GM21367 (cell line): ENCODE measurements at regions not wholly inside any gene's neighbourhood (a gene's known extent, or its start where the extent isn't known, plus 50 kb on each side); places are given as distances from the start of the nearest gene placed in this dataset.
"Not testable (repeated sequence)": the region's sequence is repeated elsewhere in the genome, so short reads cannot be mapped to it uniquely, and the experiment has no call there.

ENCODE experiments used
- ATAC-seq: cut with Tn5 transposase; IDR thresholded peaks from one replicate; pipeline ENCODE4 v1.9.1; 2021; ENCODE audit not compliant: unreplicated experiment

GRCh38 chr16:59688006-59688405, 953.9 kb upstream of the GOT2 start:
- no peak for ATAC-seq

- no peak for ATAC-seq
Observed at GRCh38 chr16:59686405-59686804, 952.3 kb upstream of the GOT2 start.

- ATAC-seq: no peak
Observed at GRCh38 chr16:59684911-59685310, 950.8 kb upstream of the GOT2 start.

DNA sequence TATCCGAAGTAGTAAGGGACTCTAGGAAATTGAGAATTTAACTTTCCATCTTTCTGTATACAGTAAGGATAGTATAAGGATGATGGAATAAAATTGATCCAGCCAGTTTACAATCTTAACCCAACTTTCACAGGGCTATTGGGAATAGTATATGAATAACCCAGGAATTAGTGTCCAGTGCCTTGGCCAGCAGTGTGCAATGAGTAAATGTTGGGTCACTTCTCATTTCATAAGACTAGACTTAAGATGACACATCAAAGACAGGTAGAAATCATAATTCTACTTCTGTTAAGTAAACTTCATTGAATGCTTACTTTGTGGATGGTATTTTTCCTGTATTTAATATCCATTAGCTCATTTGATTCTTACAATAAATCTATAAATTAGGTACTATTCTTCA, 949.6 kb upstream of the GOT2 start:
- no peak for ATAC-seq

DNA sequence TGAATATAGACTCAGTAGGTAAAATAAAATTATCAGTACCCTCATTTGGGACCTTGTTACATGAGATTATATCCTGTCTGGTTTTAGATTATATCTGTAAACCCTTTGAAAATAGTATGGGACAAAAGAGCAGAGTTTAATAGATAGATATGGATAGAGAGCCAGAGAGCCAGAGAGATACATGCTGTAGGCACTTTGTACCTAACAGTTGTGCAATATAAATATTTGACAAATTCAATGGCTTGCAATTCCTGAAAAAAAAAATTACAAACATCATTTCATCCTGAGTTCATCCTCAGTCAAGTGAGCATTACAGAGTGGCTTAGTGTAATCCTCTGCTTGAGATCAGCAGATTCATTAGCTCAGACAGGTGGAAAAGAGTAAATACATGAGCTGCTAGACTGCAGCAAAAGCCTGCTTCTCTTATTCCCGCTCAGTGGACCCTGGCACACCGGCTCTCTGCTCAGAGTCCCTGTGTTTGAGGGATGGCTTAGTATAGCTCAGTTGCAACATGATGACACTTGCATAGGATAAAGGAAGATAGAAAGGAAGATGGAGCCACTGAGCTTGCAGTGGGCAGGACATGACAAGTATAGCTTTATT, 931.6 kb upstream of the GOT2 start:
- ATAC-seq: no peak

DNA sequence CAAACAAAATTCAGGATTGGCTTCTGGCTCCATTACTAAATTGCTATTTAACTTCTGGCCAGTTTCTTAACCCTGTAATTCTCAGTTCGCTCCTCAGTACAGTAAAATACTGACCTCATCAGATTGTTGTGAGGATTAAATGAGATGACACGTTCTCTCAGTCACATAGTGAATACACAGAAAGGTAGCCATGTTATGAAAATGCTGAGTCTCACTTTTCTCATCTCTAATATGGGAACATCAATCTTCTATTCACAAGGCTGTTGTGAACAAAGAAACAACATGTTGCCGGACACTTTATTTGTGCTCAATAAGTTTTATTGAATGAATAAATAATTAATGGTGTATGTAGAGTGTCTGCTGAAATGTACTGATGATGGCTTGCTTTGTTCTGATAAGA, 924.5 kb upstream of the GOT2 start:
- no peak for ATAC-seq

DNA sequence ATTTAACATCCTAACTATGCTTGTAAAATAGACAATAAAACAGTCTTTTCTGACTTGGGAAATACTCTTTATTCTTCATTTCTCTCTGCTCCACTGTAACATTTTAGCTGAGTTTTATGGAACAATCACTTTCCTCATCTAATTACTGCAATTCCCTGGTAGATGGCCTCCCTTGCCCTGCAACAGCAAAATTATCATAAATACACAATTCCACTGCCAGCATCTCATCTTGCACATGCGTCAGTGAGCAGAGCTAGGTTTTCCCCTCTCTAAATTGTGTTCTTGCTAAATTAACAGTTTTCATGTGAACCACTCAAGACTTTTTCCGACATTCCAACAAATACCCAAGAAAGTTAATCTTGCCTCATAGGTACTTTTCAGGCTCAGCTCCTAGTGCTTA, 920.9 kb upstream of the GOT2 start:
- ATAC-seq: no peak

DNA sequence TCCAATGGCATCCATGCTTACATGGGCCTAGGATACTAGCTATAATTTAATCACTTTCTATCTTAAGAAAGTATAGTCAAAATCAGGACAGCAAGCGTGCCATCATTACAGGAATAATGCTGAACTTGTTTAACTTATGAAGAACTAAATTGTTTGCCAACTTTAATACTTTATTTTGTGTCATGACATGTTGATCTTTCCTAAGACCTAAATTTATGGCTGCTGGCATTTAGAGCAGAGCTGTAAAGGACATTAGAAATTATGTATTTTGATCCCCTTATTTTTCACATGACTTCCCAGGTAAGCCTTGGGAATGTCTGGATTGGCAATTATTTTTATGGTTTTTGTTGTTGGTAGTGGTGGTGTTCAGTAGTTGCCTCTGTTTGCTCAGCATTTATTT, 920.3 kb upstream of the GOT2 start:
- no peak for ATAC-seq

- no peak for ATAC-seq
Observed at GRCh38 chr16:59651662-59652061, 917.5 kb upstream of the GOT2 start.

DNA sequence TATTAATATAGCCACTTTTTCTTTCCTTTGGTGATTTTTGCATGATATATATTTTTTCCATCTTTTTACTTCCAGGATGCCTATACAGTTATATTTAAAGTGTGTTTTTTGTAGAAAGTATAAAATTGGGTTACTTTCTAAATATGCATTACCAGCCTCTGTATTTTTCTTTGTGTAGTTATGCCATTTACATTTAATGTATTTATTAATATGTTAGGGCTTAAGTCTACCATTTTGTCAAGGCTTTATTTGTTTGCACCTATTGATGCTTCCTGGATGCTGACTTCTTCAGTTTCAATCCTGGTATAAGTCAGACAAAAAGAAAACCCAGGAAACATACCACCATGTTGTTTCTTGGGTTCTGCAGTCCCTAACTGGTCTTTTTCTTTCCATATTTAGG, 911.1 kb upstream of the GOT2 start:
- ATAC-seq: no peak

- ATAC-seq: no peak
Observed at GRCh38 chr16:59635674-59636073, 901.6 kb upstream of the GOT2 start.

DNA sequence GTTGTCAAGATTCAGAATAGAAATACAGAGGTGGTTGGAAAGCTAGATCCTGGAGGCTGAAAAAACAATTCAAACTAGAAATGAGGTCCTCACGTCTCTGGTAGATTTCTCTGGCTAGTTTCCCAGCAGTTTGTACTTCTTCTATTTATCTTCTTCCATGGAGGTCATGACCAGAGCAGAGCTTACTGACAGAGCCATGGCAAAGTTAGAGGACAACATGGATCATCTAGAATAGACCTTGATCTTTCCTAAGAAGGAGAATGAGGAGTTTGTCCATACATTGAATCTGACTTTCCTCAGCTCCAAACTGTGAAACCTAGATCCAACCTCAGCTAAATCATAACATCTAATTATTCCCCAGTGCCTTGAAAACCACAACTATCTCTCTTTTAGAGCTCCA, 900.8 kb upstream of the GOT2 start:
- ATAC-seq: no peak

DNA sequence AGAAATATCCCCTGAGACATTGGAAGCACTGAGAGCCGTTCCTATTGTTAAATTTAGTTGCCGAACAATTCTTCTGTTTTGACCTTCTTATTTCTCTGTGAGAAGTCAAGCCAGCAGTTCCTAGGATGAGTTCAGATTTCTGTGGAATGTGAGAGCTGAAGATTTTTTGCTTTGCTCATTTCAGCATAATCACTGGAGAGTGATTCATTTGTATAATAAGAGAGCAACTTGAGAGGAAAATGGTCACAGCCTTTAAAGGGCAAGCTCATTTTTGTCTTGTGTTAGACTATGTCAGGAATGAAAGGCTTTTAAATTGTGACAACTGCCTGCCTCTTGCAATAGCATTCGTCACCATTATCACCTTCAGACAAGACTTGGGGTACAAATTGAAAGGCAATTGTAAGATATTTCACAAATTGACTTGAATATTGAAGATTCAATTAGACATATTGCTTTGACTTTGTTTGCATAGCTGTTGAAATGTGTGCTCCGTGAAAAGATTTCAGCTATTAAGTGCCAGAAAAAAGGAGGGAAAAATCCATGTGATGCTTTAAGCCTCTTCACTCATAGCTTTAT, 900.0 kb upstream of the GOT2 start:
- ATAC-seq: no peak

GRCh38 chr16:59632276-59632855, 898.2 kb upstream of the GOT2 start:
- no peak for ATAC-seq

DNA sequence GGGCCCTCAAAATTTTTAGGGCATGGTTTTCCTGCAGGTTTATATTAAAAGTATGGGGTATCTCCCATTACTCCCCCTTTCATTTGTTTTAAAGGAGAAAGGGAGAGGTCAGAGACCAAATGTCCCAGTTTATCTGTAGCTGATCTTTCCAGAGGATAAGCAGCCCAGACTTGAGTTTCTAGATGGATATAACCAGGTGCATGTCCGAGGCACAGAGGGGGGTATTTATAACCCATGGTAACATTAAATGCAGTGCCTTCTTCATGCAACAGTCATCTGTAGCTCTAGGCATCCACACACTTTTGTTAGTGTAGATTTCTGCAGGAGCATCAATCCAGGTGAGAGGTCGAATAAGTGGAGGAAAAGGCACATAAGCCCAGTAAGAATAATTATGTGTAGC, 890.3 kb upstream of the GOT2 start:
- not testable (repeated sequence) for ATAC-seq

- no peak for ATAC-seq
Observed at GRCh38 chr16:59614466-59615240, 880.5 kb upstream of the GOT2 start.

DNA sequence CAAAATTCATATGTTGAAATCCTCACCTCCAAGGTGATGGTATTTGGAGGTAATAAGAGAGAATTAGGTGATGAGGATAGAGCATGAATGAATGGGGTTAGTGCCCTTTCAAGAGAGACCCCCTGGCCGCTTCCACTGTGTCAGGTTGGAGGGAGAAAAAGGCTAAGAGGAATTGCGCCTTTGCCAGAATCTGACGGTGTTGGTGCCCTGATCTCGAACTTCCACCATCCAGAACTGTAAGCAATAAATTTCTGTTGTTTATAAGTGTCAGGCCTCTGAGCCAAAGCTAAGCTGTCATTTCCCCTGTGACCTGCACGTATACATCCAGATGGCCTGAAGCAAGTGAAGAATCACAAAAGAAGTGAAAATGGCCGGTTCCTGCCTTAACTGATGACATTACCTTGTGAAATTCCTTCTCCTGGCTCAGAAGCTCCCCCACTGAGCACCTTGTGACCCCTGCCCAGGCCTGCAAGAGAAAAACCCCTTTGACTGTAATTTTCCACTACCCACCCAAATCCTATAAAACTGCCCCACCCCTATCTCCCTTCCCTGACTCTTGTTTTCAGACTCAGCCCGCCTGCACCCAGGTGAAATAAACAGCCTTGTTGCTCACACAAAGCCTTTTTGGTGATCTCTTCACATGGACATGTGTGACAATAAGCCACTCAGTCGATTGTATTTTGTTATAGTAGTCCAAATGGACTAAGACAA, 878.9 kb upstream of the GOT2 start:
- not testable (repeated sequence) for ATAC-seq

DNA sequence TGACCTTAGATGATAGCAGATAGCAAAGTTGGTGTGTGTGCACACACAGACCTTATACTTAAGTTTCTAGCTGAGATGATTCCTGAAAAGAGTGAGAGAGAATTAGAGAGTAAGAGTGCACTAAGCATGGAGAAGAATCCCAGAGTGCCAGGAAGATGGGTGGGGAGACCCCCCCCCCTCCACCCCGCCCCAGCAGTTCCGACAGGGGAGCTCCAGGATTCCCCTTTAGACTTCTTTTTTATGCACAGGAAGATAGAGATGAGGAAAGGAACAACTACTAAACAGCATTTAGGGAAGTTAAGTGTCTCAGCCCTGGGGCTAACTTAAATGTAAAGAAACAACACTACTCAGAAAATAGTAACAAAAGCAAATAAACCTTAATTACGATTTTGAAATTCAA, 878.0 kb upstream of the GOT2 start:
- ATAC-seq: no peak

- ATAC-seq: no peak
Observed at GRCh38 chr16:59611556-59611955, 877.4 kb upstream of the GOT2 start.

GRCh38 chr16:59605706-59606105, 871.6 kb upstream of the GOT2 start:
- ATAC-seq: no peak

- no peak for ATAC-seq
Observed at GRCh38 chr16:59604354-59604753, 870.2 kb upstream of the GOT2 start.

GRCh38 chr16:59601452-59601851, 867.3 kb upstream of the GOT2 start:
- ATAC-seq: no peak
